B cell (primary cell): ENCODE measurements at regions not wholly inside any gene's neighbourhood (a gene's known extent, or its start where the extent isn't known, plus 50 kb on each side); places are given as distances from the start of the nearest gene placed in this dataset.

Source experiments
- ATAC-seq: fragments of 200-7000 bp; cut with Tn5 transposase; one replicate; pipeline ENCODE4 v1.10.0; 2021; ENCODE audit warnings: low read depth, mild to moderate bottlenecking, moderate number of reproducible peaks, moderate library complexity
- CTCF ChIA-PET: fragments of 350-600 bp; sonication (Branson Sonifier 250); formaldehyde crosslinking; loops from one replicate; lab custom pipeline; 2021; ENCODE audit warnings: antibody characterized with exemption, inconsistent platforms; lab: Charles Lee
- POLR2A ChIA-PET: fragments of 350-600 bp; sonication (Branson Sonifier 250); formaldehyde crosslinking; loops from one replicate; lab custom pipeline; 2021; ENCODE audit warnings: antibody characterized with exemption; lab: Charles Lee
- DNase-seq: peaks from one replicate; pipeline ENCODE4 v3.0.0; 2013
- H2AFZ ChIP-seq: 2 replicates; pipeline ENCODE4 v1.6.1; 2012; ENCODE audit warnings: mild to moderate bottlenecking, low read depth, low read length; ENCODE audit not compliant: insufficient read depth, poor library complexity, severe bottlenecking
- H3K27ac ChIP-seq, 2 donors: 1 replicate in 1 of 2; 2 replicates in 1 of 2; pipeline ENCODE4 v1.5.1; 2012 to 2013; ENCODE audit warnings: low read length in 2 of 2, mild to moderate bottlenecking in 2 of 2, moderate library complexity in 1 of 2
- H3K27me3 ChIP-seq, 4 experiments: fragments of 200-600 bp in 1 of 4; sonication (generic) in 1 of 4; replicated peaks in 1 of 4; 1 replicate in 2 of 4; 2 replicates in 2 of 4; pipeline versions ENCODE4 v1.6.1 to v1.7.0; 2013 to 2016; ENCODE audit warnings: low read length in 3 of 4, mild to moderate bottlenecking in 2 of 4, mixed read lengths in 1 of 4, moderate library complexity in 1 of 4; ENCODE audit not compliant: insufficient read depth in 4 of 4, control insufficient read depth in 3 of 4; ENCODE audit errors: control extremely low read depth in 1 of 4
- H3K36me3 ChIP-seq, 2 experiments: replicated peaks in 1 of 2; 1 replicate in 1 of 2; 2 replicates in 1 of 2; pipeline versions ENCODE4 v1.6.1 to v1.7.1; 2013; ENCODE audit warnings: low read length in 1 of 2; ENCODE audit not compliant: insufficient read depth in 2 of 2, control insufficient read depth in 1 of 2; ENCODE audit errors: control extremely low read depth in 1 of 2, extremely low read depth in 1 of 2
- H3K4me1 ChIP-seq, 2 donors: fragments of 200-600 bp in 1 of 2; sonication (generic) in 1 of 2; 1 replicate in 1 of 2; 2 replicates in 1 of 2; pipeline versions ENCODE4 v1.5.1 to v1.6.1; 2013 to 2017; ENCODE audit warnings: low read length in 2 of 2; ENCODE audit not compliant: control insufficient read depth in 2 of 2, insufficient read depth in 2 of 2
- H3K4me2 ChIP-seq: replicated peaks from 2 replicates; pipeline ENCODE3; 2012; ENCODE audit warnings: mild to moderate bottlenecking, low read depth, low read length; ENCODE audit not compliant: poor library complexity, severe bottlenecking
- H3K4me3 ChIP-seq, 5 experiments: fragments of 200-600 bp in 1 of 5; sonication (generic) in 1 of 5; 1 replicate in 3 of 5; 2 replicates in 2 of 5; pipeline versions ENCODE4 v1.5.1 to v1.7.0; 2011 to 2016; ENCODE audit warnings: low read length in 4 of 5, mild to moderate bottlenecking in 4 of 5, low read depth in 2 of 5, control low read depth in 1 of 5, moderate library complexity in 1 of 5; ENCODE audit not compliant: insufficient read depth in 1 of 5; ENCODE audit errors: control extremely low read depth in 1 of 5, extremely low read depth in 1 of 5
- H3K79me2 ChIP-seq: fragments of 200-600 bp; sonication (generic); one replicate; pipeline ENCODE4 v1.6.0; 2016; ENCODE audit warnings: low read length; ENCODE audit not compliant: control insufficient read depth, insufficient read depth
- H3K9ac ChIP-seq: fragments of 200-600 bp; sonication (generic); 2 replicates; pipeline ENCODE4 v1.6.1; 2017; ENCODE audit warnings: mild to moderate bottlenecking, low read length, moderate library complexity
- H3K9me3 ChIP-seq, 3 donors: one replicate each; pipeline versions ENCODE4 v1.6.1 to v1.7.1; 2013; ENCODE audit warnings: low read length in 2 of 3; ENCODE audit not compliant: control insufficient read depth in 2 of 3, insufficient read depth in 1 of 3; ENCODE audit errors: control extremely low read depth in 1 of 3
- H4K20me1 ChIP-seq: 2 replicates; pipeline ENCODE4 v1.6.0; 2012; ENCODE audit warnings: mild to moderate bottlenecking, low read length; ENCODE audit not compliant: insufficient read depth, control insufficient read depth, poor library complexity, severe bottlenecking
- H3K27ac Mint-ChIP-seq: one replicate; pipeline ENCODE4 v1.8.0; 2021; ENCODE audit warnings: mixed read lengths
- H3K27me3 Mint-ChIP-seq: one replicate; pipeline ENCODE4 v1.8.0; 2021; ENCODE audit warnings: mixed read lengths
- H3K4me1 Mint-ChIP-seq: one replicate; pipeline ENCODE4 v1.8.0; 2021; ENCODE audit warnings: mixed read lengths
- H3K4me3 Mint-ChIP-seq: one replicate; pipeline ENCODE4 v1.8.0; 2021; ENCODE audit warnings: mixed read lengths
- H3K9me3 Mint-ChIP-seq: one replicate; pipeline ENCODE4 v1.8.0; 2022; ENCODE audit warnings: mixed read lengths; ENCODE audit not compliant: insufficient read depth
- CTCF ChIP-seq: fragments of 200-600 bp; IDR thresholded peaks from one replicate; pipeline ENCODE4 v1.8.0; 2022; ENCODE audit warnings: antibody characterized with exemption, mild to moderate bottlenecking
- EZH2 ChIP-seq: IDR thresholded peaks from 2 replicates; pipeline ENCODE4 v1.6.1; 2012; ENCODE audit warnings: borderline replicate concordance, low read depth, mild to moderate bottlenecking, moderate library complexity, low read length; ENCODE audit not compliant: insufficient read depth, poor library complexity, severe bottlenecking
- WGBS: methylation state at CpG from one replicate; pipeline ENCODE4 v1.1.5; 2013; ENCODE audit warnings: missing lambda C conversion rate; ENCODE audit not compliant: insufficient coverage; 5-methylcytosine and 5-hydroxymethylcytosine counted together
- intact Hi-C: fragments of 100-400 bp; cut with micrococcal nuclease; formaldehyde crosslinking; loops from one replicate; pipeline ENCODE4 v1.10.0; 2022

- no peak overlapping the region for H3K4me3 Mint-ChIP-seq
- H3K9ac ChIP-seq = no peak overlapping the region
- 100% methylated on average over 1 of the region's 1 CpG for WGBS
- no peak overlapping the region for H3K4me2 ChIP-seq
- no peaks in the 10 kb centered on the region for H4K20me1 ChIP-seq
- no peaks in the 10 kb centered on the region for H3K9me3 ChIP-seq
- no peaks in the 10 kb centered on the region for H3K4me1 Mint-ChIP-seq
- no peak overlapping the region for H3K27ac Mint-ChIP-seq
- H3K27ac ChIP-seq = no peak overlapping the region
- H3K27me3 ChIP-seq = no peaks in the 10 kb centered on the region
- no peaks in the 10 kb centered on the region for H3K36me3 ChIP-seq
- no peak overlapping the region for H3K4me3 ChIP-seq
- ChIA-PET CTCF (no interaction called here), POLR2A (no interaction called here)
- no peak for TF ChIP-seq EZH2
- ATAC-seq = no peak
- DNase-seq = no peak
- H3K27me3 Mint-ChIP-seq = no peaks in the 10 kb centered on the region
- H3K79me2 ChIP-seq = no peaks in the 10 kb centered on the region
- no peak overlapping the region for H2AFZ ChIP-seq
- intact Hi-C loops = no loop called here
- no peaks in the 10 kb centered on the region for H3K4me1 ChIP-seq
- H3K9me3 Mint-ChIP-seq = peaks cover 4% of the 10 kb centered on the region
Observed at GRCh38 chr9:27847818-27848217, 274.5 kb upstream of the C9orf72 start.

- H3K9me3 Mint-ChIP-seq = peaks cover 4% of the 10 kb centered on the region
- H3K9ac ChIP-seq = no peak overlapping the region
- no peak overlapping the region for H3K4me2 ChIP-seq
- POLR2A ChIA-PET = no interaction called here
- CTCF ChIA-PET = no interaction called here
- intact Hi-C loops = no loop called here
- H2AFZ ChIP-seq = no peak overlapping the region
- no peaks in the 10 kb centered on the region for H3K4me1 Mint-ChIP-seq
- DNase-seq (no peak), ATAC-seq (no peak)
- H3K27me3 ChIP-seq = no peaks in the 10 kb centered on the region
- H3K27me3 Mint-ChIP-seq = no peaks in the 10 kb centered on the region
- H3K4me3 ChIP-seq = no peak overlapping the region
- no peaks in the 10 kb centered on the region for H3K36me3 ChIP-seq
- WGBS = no CpG with 5 or more reads among the region's 2 CpGs
- H3K9me3 ChIP-seq = no peaks in the 10 kb centered on the region
- H4K20me1 ChIP-seq = no peaks in the 10 kb centered on the region
- no peaks in the 10 kb centered on the region for H3K4me1 ChIP-seq
- H3K4me3 Mint-ChIP-seq = no peak overlapping the region
- H3K27ac ChIP-seq = no peak overlapping the region
- H3K79me2 ChIP-seq = no peaks in the 10 kb centered on the region
- TF ChIP-seq EZH2 = no peak
- no peak for TF ChIP-seq CTCF
- no peak overlapping the region for H3K27ac Mint-ChIP-seq
Observed at GRCh38 chr9:27848315-27848714, 275.0 kb upstream of the C9orf72 start.
